ENCODE measurements at regions not wholly inside any gene's neighbourhood (a gene's known extent, or its start where the extent isn't known, plus 50 kb on each side); places are given as distances from the start of the nearest gene placed in this dataset.

- TF ChIP-seq, protein P1, sequence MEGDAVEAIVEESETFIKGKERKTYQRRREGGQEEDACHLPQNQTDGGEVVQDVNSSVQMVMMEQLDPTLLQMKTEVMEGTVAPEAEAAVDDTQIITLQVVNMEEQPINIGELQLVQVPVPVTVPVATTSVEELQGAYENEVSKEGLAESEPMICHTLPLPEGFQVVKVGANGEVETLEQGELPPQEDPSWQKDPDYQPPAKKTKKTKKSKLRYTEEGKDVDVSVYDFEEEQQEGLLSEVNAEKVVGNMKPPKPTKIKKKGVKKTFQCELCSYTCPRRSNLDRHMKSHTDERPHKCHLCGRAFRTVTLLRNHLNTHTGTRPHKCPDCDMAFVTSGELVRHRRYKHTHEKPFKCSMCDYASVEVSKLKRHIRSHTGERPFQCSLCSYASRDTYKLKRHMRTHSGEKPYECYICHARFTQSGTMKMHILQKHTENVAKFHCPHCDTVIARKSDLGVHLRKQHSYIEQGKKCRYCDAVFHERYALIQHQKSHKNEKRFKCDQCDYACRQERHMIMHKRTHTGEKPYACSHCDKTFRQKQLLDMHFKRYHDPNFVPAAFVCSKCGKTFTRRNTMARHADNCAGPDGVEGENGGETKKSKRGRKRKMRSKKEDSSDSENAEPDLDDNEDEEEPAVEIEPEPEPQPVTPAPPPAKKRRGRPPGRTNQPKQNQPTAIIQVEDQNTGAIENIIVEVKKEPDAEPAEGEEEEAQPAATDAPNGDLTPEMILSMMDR (IDR thresholded peaks at IDR 0.05): no peak
- no peak for TF ChIP-seq POLR2AphosphoS5 (IDR thresholded peaks at IDR 0.05; ENCODE audit: insufficient read depth in 1 of 2, low read depth in 1 of 2)
Measured at GRCh38 chr14:101017209-101017608, 113.7 kb upstream of the RTL1 start.

Measured in vagina (tissue), 2 donors.